ENCODE measurements at regions not wholly inside any gene's neighbourhood (a gene's known extent, or its start where the extent isn't known, plus 50 kb on each side); places are given as distances from the start of the nearest gene placed in this dataset.

- H3K36me3 ChIP-seq (ENCODE audit: insufficient read depth): no peaks in the 10 kb centered on the region
- H3K4me2 ChIP-seq: no peak overlapping the region
- no peak overlapping the region for H3K9ac ChIP-seq
- H3K27ac ChIP-seq: no peak overlapping the region
- H3K4me1 ChIP-seq (ENCODE audit: low read depth, poor library complexity, severe bottlenecking): no peaks in the 10 kb centered on the region
- TF ChIP-seq CTCF (conservative IDR thresholded peaks at IDR 0.05; ENCODE audit: low read depth, low read length): no peak
- H3K79me2 ChIP-seq (ENCODE audit: insufficient read depth, low read depth): no peaks in the 10 kb centered on the region
- no peak overlapping the region for H3K4me3 ChIP-seq (IDR thresholded peaks at IDR 0.05; ENCODE audit: insufficient read depth, low read depth, low read length)
- no peaks in the 10 kb centered on the region for H4K20me1 ChIP-seq (ENCODE audit: insufficient read depth)
- no peaks in the 10 kb centered on the region for H3K27me3 ChIP-seq (ENCODE audit: insufficient read depth, low read depth)
- no peak overlapping the region for H2AFZ ChIP-seq (ENCODE audit: low read depth)
Measured at GRCh38 chr1:65724151-65724550, 68.5 kb upstream of the PDE4B start.

GRCh38 chr1:65725064-65725463 lies 67.6 kb upstream of the PDE4B start:
- no peaks in the 10 kb centered on the region for H3K27me3 ChIP-seq (ENCODE audit: insufficient read depth, low read depth)
- no peak for TF ChIP-seq CTCF (conservative IDR thresholded peaks at IDR 0.05; ENCODE audit: low read depth, low read length)
- H3K4me2 ChIP-seq: no peak overlapping the region

GRCh38 chr1:65728504-65728903 lies 64.2 kb upstream of the PDE4B start:
- H2AFZ ChIP-seq (ENCODE audit: low read depth): no peak overlapping the region
- no peak overlapping the region for H3K9ac ChIP-seq
- H3K27me3 ChIP-seq (ENCODE audit: insufficient read depth, low read depth): no peaks in the 10 kb centered on the region
- H3K27ac ChIP-seq: no peak overlapping the region
- H3K36me3 ChIP-seq (ENCODE audit: insufficient read depth): no peaks in the 10 kb centered on the region
- no peak overlapping the region for H3K4me2 ChIP-seq
- H4K20me1 ChIP-seq (ENCODE audit: insufficient read depth): no peaks in the 10 kb centered on the region
- TF ChIP-seq CTCF (conservative IDR thresholded peaks at IDR 0.05; ENCODE audit: low read depth, low read length): no peak
- no peak overlapping the region for H3K4me3 ChIP-seq (IDR thresholded peaks at IDR 0.05; ENCODE audit: insufficient read depth, low read depth, low read length)
- no peaks in the 10 kb centered on the region for H3K79me2 ChIP-seq (ENCODE audit: insufficient read depth, low read depth)
- no peaks in the 10 kb centered on the region for H3K4me1 ChIP-seq (ENCODE audit: low read depth, poor library complexity, severe bottlenecking)

More at GRCh38 chr1:65725064-65725463, 67.6 kb upstream of the PDE4B start:
- no peak overlapping the region for H3K9ac ChIP-seq
- H3K36me3 ChIP-seq (ENCODE audit: insufficient read depth): no peaks in the 10 kb centered on the region
- H3K4me1 ChIP-seq (ENCODE audit: low read depth, poor library complexity, severe bottlenecking): no peaks in the 10 kb centered on the region
- no peaks in the 10 kb centered on the region for H4K20me1 ChIP-seq (ENCODE audit: insufficient read depth)
- no peak overlapping the region for H3K27ac ChIP-seq
- no peaks in the 10 kb centered on the region for H3K79me2 ChIP-seq (ENCODE audit: insufficient read depth, low read depth)
- no peak overlapping the region for H3K4me3 ChIP-seq (IDR thresholded peaks at IDR 0.05; ENCODE audit: insufficient read depth, low read depth, low read length)
- H2AFZ ChIP-seq (ENCODE audit: low read depth): no peak overlapping the region

GRCh38 chr1:65729259-65729658 lies 63.4 kb upstream of the PDE4B start:
- no peak overlapping the region for H3K9ac ChIP-seq
- no peaks in the 10 kb centered on the region for H3K4me1 ChIP-seq (ENCODE audit: low read depth, poor library complexity, severe bottlenecking)
- no peak overlapping the region for H3K27ac ChIP-seq
- no peaks in the 10 kb centered on the region for H3K36me3 ChIP-seq (ENCODE audit: insufficient read depth)
- H3K27me3 ChIP-seq (ENCODE audit: insufficient read depth, low read depth): no peaks in the 10 kb centered on the region
- H2AFZ ChIP-seq (ENCODE audit: low read depth): no peak overlapping the region
- no peaks in the 10 kb centered on the region for H3K79me2 ChIP-seq (ENCODE audit: insufficient read depth, low read depth)
- H4K20me1 ChIP-seq (ENCODE audit: insufficient read depth): no peaks in the 10 kb centered on the region
- TF ChIP-seq CTCF (conservative IDR thresholded peaks at IDR 0.05; ENCODE audit: low read depth, low read length): no peak
- H3K4me2 ChIP-seq: no peak overlapping the region
- no peak overlapping the region for H3K4me3 ChIP-seq (IDR thresholded peaks at IDR 0.05; ENCODE audit: insufficient read depth, low read depth, low read length)
